Adrenal gland (tissue), 9 donors: ENCODE measurements at regions not wholly inside any gene's neighbourhood (a gene's known extent, or its start where the extent isn't known, plus 50 kb on each side); places are given as distances from the start of the nearest gene placed in this dataset.
A peak's percentile ranks its signal among the peaks of the same experiment; 100 is the strongest.

ENCODE experiments used
- DNase-seq, 7 donors: peaks; one replicate each; pipeline ENCODE4 v3.0.0-alpha.2; 2019 to 2020
- H3K27ac ChIP-seq, 5 donors: fragments of 200-600 bp; sonication (generic) in 4 of 5; 1 replicate in 3 of 5; 2 replicates in 2 of 5; pipeline versions ENCODE4 v1.5.1 to v1.8.0; 2016 to 2020; ENCODE audit warnings: mild to moderate bottlenecking in 1 of 5
- H3K27me3 ChIP-seq: fragments of 200-600 bp; 2 replicates; pipeline ENCODE4 v1.8.0; 2021
- H3K36me3 ChIP-seq, 2 donors: fragments of 200-600 bp; replicated peaks in 1 of 2; 1 replicate in 1 of 2; 2 replicates in 1 of 2; pipeline versions ENCODE4 v1.5.1 to v1.8.0; 2018 to 2022
- H3K4me1 ChIP-seq, 2 donors: fragments of 200-600 bp; replicated peaks in 1 of 2; 1 replicate in 1 of 2; 2 replicates in 1 of 2; pipeline versions ENCODE4 v1.5.1 to v1.8.0; 2018 to 2021
- H3K4me3 ChIP-seq, 4 donors: fragments of 200-600 bp; sonication (generic) in 3 of 4; one replicate each; pipeline ENCODE4 v1.5.1; 2016 to 2018
- H3K9me3 ChIP-seq, 3 donors: fragments of 200-600 bp; sonication (generic) in 1 of 3; replicated peaks in 1 of 3; 1 replicate in 2 of 3; 2 replicates in 1 of 3; pipeline versions ENCODE4 v1.5.1 to v1.8.0; 2016 to 2021
- CTCF ChIP-seq, 6 experiments: fragments of 450-650 bp in 4 of 6; fragments of 200-600 bp in 2 of 6; sonication (generic) in 1 of 6; IDR thresholded peaks; 1 replicate in 5 of 6; 2 replicates in 1 of 6; pipeline versions ENCODE4 v1.5.1 to v1.8.0; 2016 to 2021; ENCODE audit warnings: antibody characterized with exemption in 6 of 6, mild to moderate bottlenecking in 2 of 6, moderate library complexity in 1 of 6
- POLR2A ChIP-seq, 2 donors: fragments of 450-650 bp; IDR thresholded peaks; one replicate each; pipeline ENCODE4 v1.6.1; 2017; ENCODE audit warnings: antibody characterized with exemption in 2 of 2, mild to moderate bottlenecking in 2 of 2, moderate library complexity in 1 of 2
- WGBS, 4 donors: extraction: QIAGEN DNeasy Blood & Tissue Kit in 2 of 4; methylation state at CpG; one replicate each; pipeline versions ENCODE4 v1.1.5 to v1.1.7; 2013 to 2017; 5-methylcytosine and 5-hydroxymethylcytosine counted together
- intact Hi-C, 2 donors: fragments of 100-400 bp; cut with DNase I; formaldehyde crosslinking; loops; one replicate each; pipeline versions ENCODE4 v1.14.1 to v1.15.0; 2022 to 2023
- donor health status: healthy with polysubstance abuse.
- donor health status: Bipolar disorder and iron deficiency.
- donor health status: DM: yes; HTN: yes; CAD: no.
- donor health status: DM: no; HTN: no; CAD: no.
- donor health status: DM: no; HTN: no; CAD: no.

- intact Hi-C loops, result no loop called here
- Histone ChIP-seq H3K27me3 (no peaks in the 10 kb centered on the region), H3K36me3 (no peaks in the 10 kb centered on the region), H3K4me1 (no peaks in the 10 kb centered on the region), H3K9me3 (no peaks in the 10 kb centered on the region), H3K4me3 (no peak overlapping the region), H3K27ac (no peak overlapping the region)
- WGBS, 4 donors, result 65 to 84% (median 72%) methylated on average over 2 of the region's 2 CpGs
- DNase-seq, result peak in 2 of 7 donors; percentile 23 to 52
- TF ChIP-seq POLR2A (IDR thresholded peaks at IDR 0.05) (no peak), CTCF (IDR thresholded peaks at IDR 0.05) (no peak)
Measured at GRCh38 chr20:40769677-40770285, 80.7 kb upstream of the MAFB start.

GRCh38 chr20:40770564-40771307 is 81.7 kb upstream of the MAFB start:
- Histone ChIP-seq H3K27me3 (no peaks in the 10 kb centered on the region), H3K9me3 (no peaks in the 10 kb centered on the region), H3K27ac (peak overlapping the region in 1 of 5 donors; percentile 67), H3K4me1 (no peaks in the 10 kb centered on the region), H3K4me3 (no peak overlapping the region), H3K36me3 (no peaks in the 10 kb centered on the region)
- DNase-seq, result peak in 5 of 7 donors; percentile 33 to 57 (median 34)
- 60 to 74% (median 65%) methylated on average over 13 of the region's 13 CpGs for WGBS, 4 donors
- intact Hi-C loops, result no loop called here
- TF ChIP-seq POLR2A (IDR thresholded peaks at IDR 0.05), result no peak
- no peak for TF ChIP-seq CTCF (IDR thresholded peaks at IDR 0.05)

GRCh38 chr20:40771308-40771610 is 82.2 kb upstream of the MAFB start:
- 75 to 87% (median 79%) methylated on average over 4 of the region's 4 CpGs for WGBS, 4 donors
- H3K27ac ChIP-seq, result peak overlapping the region in 1 of 5 donors; percentile 22
- no peaks in the 10 kb centered on the region for H3K36me3 ChIP-seq
- TF ChIP-seq POLR2A (IDR thresholded peaks at IDR 0.05) (no peak), CTCF (IDR thresholded peaks at IDR 0.05) (no peak)
- intact Hi-C loops, result no loop called here
- no peak for DNase-seq
- no peaks in the 10 kb centered on the region for H3K9me3 ChIP-seq
- no peaks in the 10 kb centered on the region for H3K4me1 ChIP-seq
- no peak overlapping the region for H3K4me3 ChIP-seq
- H3K27me3 ChIP-seq, result no peaks in the 10 kb centered on the region

GRCh38 chr20:40771848-40772511 is 82.9 kb upstream of the MAFB start:
- no peak for TF ChIP-seq POLR2A (IDR thresholded peaks at IDR 0.05)
- TF ChIP-seq CTCF (IDR thresholded peaks at IDR 0.05), result no peak
- peak in 1 of 7 donors; percentile 36 for DNase-seq
- Histone ChIP-seq H3K27ac (no peak overlapping the region), H3K36me3 (no peaks in the 10 kb centered on the region), H3K27me3 (no peaks in the 10 kb centered on the region), H3K9me3 (no peaks in the 10 kb centered on the region), H3K4me3 (no peak overlapping the region), H3K4me1 (no peaks in the 10 kb centered on the region)
- WGBS, 4 donors, result 80 to 89% (median 86%) methylated on average over 6 to 7 of the region's 7 CpGs
- intact Hi-C loops, result no loop called here
